Activated CD4-positive, alpha-beta T cell treated with anti-CD3 and anti-CD28 coated beads, Interleukin-2, amount 50 U/mL, for 48 hours (primary cell): ENCODE measurements at regions not wholly inside any gene's neighbourhood (a gene's known extent, or its start where the extent isn't known, plus 50 kb on each side); places are given as distances from the start of the nearest gene placed in this dataset.

Experiments
- DNase-seq, 2 experiments: peaks; one replicate each; pipeline ENCODE4 v3.0.0-alpha.2; 2020

- DNase-seq = no peak
Observed at GRCh38 chr2:207290833-207291624, 125.3 kb upstream of the KLF7 start.

GRCh38 chr2:207291625-207292252, 126.0 kb upstream of the KLF7 start:
- no peak for DNase-seq

- no peak for DNase-seq
Observed at GRCh38 chr2:207296265-207296948, 130.7 kb upstream of the KLF7 start.

GRCh38 chr2:207300817-207301216, 135.1 kb upstream of the KLF7 start:
- DNase-seq = no peak

GRCh38 chr2:207304761-207305160, 139.0 kb upstream of the KLF7 start:
- DNase-seq = no peak

- DNase-seq = no peak
Observed at GRCh38 chr2:207308519-207309224, 142.9 kb upstream of the KLF7 start.

- peak; percentile 40 to 54 for DNase-seq
Observed at GRCh38 chr2:207311316-207312005, 145.7 kb upstream of the KLF7 start.

GRCh38 chr2:207312006-207312356, 146.2 kb upstream of the KLF7 start:
- no peak for DNase-seq

GRCh38 chr2:207313947-207314346, 148.2 kb upstream of the KLF7 start:
- DNase-seq = no peak

- DNase-seq = no peak
Observed at GRCh38 chr2:207315131-207315530, 149.4 kb upstream of the KLF7 start.

- no peak for DNase-seq
Observed at GRCh38 chr2:207316484-207316883, 150.7 kb upstream of the KLF7 start.

GRCh38 chr2:207316906-207317305, 151.2 kb upstream of the KLF7 start:
- DNase-seq = no peak

GRCh38 chr2:207317378-207317984, 151.7 kb upstream of the KLF7 start:
- DNase-seq = no peak

- no peak for DNase-seq
Observed at GRCh38 chr2:207318181-207318628, 152.5 kb upstream of the KLF7 start.

- no peak for DNase-seq
Observed at GRCh38 chr2:207319316-207319715, 153.6 kb upstream of the KLF7 start.

GRCh38 chr2:207320381-207321159, 154.8 kb upstream of the KLF7 start:
- no peak for DNase-seq

GRCh38 chr2:207321514-207321913, 155.8 kb upstream of the KLF7 start:
- DNase-seq = no peak

- DNase-seq = no peak
Observed at GRCh38 chr2:207324001-207324400, 158.3 kb upstream of the KLF7 start.

GRCh38 chr2:207327513-207327912, 161.8 kb upstream of the KLF7 start:
- no peak for DNase-seq

GRCh38 chr2:207328944-207329386, 163.2 kb upstream of the KLF7 start:
- no peak for DNase-seq

- DNase-seq = peak; percentile 64 to 73
Observed at GRCh38 chr2:207330912-207331311, 165.2 kb upstream of the KLF7 start.
